HepG2 (cell line): ENCODE measurements at regions not wholly inside any gene's neighbourhood (a gene's known extent, or its start where the extent isn't known, plus 50 kb on each side); places are given as distances from the start of the nearest gene placed in this dataset.

Source experiments
- ATAC-seq: fragments of 200-7000 bp; cut with Tn5 transposase; 3 replicates; pipeline ENCODE4 v1.9.1; 2020; ENCODE audit warnings: mild to moderate bottlenecking, moderate library complexity
- BruUV-seq: library from RNA; stranded (reverse); fragments of 400-500 nt; replicated peaks from 2 replicates; lab custom pipeline; 2021; lab: Mats Ljungman, UMichigan
- CTCF ChIA-PET: fragments of 300-600 bp; formaldehyde crosslinking; extraction: SDS; loops from one replicate; lab custom pipeline; 2021; ENCODE audit warnings: low total read pairs, inconsistent platforms, low intra/inter-chr PET ratio; lab: Yijun Ruan, JAX
- POLR2A ChIA-PET: fragments of 350-600 bp; sonication (Branson Sonifier 250); formaldehyde crosslinking; loops from one replicate; lab custom pipeline; 2020; ENCODE audit warnings: antibody characterized with exemption, inconsistent platforms; lab: Yijun Ruan, JAX
- DNase-seq: peaks from one replicate; pipeline ENCODE4 v3.0.0-alpha.2; 2015; ENCODE audit warnings: low spot score
- FAIRE-seq: peaks from 3 replicates; lab custom pipeline; 2011; peaks lifted over from hg19 to GRCh38; lab: Jason Lieb, UNC
- H2AFZ ChIP-seq: one replicate; pipeline ENCODE4 v1.6.1; 2011; ENCODE audit warnings: low read length, inconsistent platforms
- H3K27ac ChIP-seq: fragments of 300-600 bp; 3 replicates; pipeline ENCODE4 v1.8.0; 2011; ENCODE audit warnings: mixed run types, mild to moderate bottlenecking, mixed read lengths, low read length, inconsistent platforms; ENCODE audit not compliant: insufficient read depth; ENCODE audit errors: extremely low read length
- H3K27me3 ChIP-seq, 2 experiments: fragments of 200-600 bp in 1 of 2; 2 replicates in 1 of 2; 3 replicates in 1 of 2; pipeline versions ENCODE4 v1.6.0 to v1.8.0; 2011; ENCODE audit warnings: low read length in 2 of 2, mild to moderate bottlenecking in 2 of 2, moderate library complexity in 2 of 2, inconsistent platforms in 1 of 2; ENCODE audit not compliant: insufficient read depth in 2 of 2, control insufficient read depth in 1 of 2
- H3K36me3 ChIP-seq, 2 experiments: fragments of 200-600 bp in 1 of 2; replicated peaks in 1 of 2; 2 replicates in 1 of 2; 3 replicates in 1 of 2; pipeline versions ENCODE4 v1.5.1 to v1.8.0; 2011; ENCODE audit warnings: low read length in 2 of 2, inconsistent platforms in 1 of 2; ENCODE audit not compliant: insufficient read depth in 2 of 2, control insufficient read depth in 1 of 2
- H3K4me1 ChIP-seq: 2 replicates; pipeline ENCODE4 v1.5.1; 2012; ENCODE audit warnings: low read length, inconsistent platforms; ENCODE audit not compliant: insufficient read depth
- H3K4me2 ChIP-seq: 2 replicates; pipeline ENCODE4 v1.6.0; 2011; ENCODE audit warnings: low read depth, low read length, inconsistent platforms
- H3K4me3 ChIP-seq, 3 experiments: fragments of 200-600 bp in 1 of 3; sonication (generic), shearing (Covaris generic) in 1 of 3; replicated peaks in 1 of 3; 2 replicates each; pipeline ENCODE4 v1.5.1; 2011 to 2016; ENCODE audit warnings: low read length in 3 of 3, inconsistent platforms in 2 of 3, low read depth in 2 of 3, mild to moderate bottlenecking in 2 of 3, control low read depth in 1 of 3, mixed read lengths in 1 of 3; ENCODE audit not compliant: insufficient read depth in 1 of 3
- H3K79me2 ChIP-seq: one replicate; pipeline ENCODE4 v1.6.1; 2011; ENCODE audit warnings: low read length, inconsistent platforms; ENCODE audit not compliant: insufficient read depth
- H3K9ac ChIP-seq: 2 replicates; pipeline ENCODE4 v1.6.0; 2011; ENCODE audit warnings: mild to moderate bottlenecking, low read depth, low read length, inconsistent platforms; ENCODE audit not compliant: insufficient read depth
- H3K9me3 ChIP-seq: 2 replicates; pipeline ENCODE4 v1.5.1; 2012; ENCODE audit warnings: mild to moderate bottlenecking, low read length
- H4K20me1 ChIP-seq: 2 replicates; pipeline ENCODE4 v1.6.0; 2011; ENCODE audit warnings: inconsistent platforms, mild to moderate bottlenecking, low read length, moderate library complexity; ENCODE audit not compliant: insufficient read depth
- BCLAF1 ChIP-seq: fragments of 450-650 bp; IDR thresholded peaks from 2 replicates; pipeline ENCODE4 v1.6.1; 2017; ENCODE audit warnings: mild to moderate bottlenecking
- ETV6 ChIP-seq: sonication (generic); formaldehyde crosslinking; conservative IDR thresholded peaks from 2 replicates; pipeline ENCODE4 v1.4.0; 2020; ENCODE audit warnings: missing genetic modification reagents
- HOXA9 ChIP-seq: sonication (generic); formaldehyde crosslinking; IDR thresholded peaks from 2 replicates; pipeline ENCODE4 v1.8.1; 2022; ENCODE audit warnings: missing genetic modification reagents, mild to moderate bottlenecking, moderate library complexity, borderline replicate concordance
- MLLT10 ChIP-seq: sonication (generic); formaldehyde crosslinking; IDR thresholded peaks from 2 replicates; pipeline ENCODE4 v1.4.0; 2020; ENCODE audit warnings: missing genetic modification reagents
- PPARG ChIP-seq: conservative IDR thresholded peaks from 2 replicates; pipeline ENCODE4 v1.6.1; 2016; ENCODE audit warnings: missing biosample characterization, missing genetic modification reagents
- SOX6 ChIP-seq, 2 experiments: fragments of 450-650 bp in 1 of 2; sonication (generic) in 1 of 2; formaldehyde crosslinking in 1 of 2; IDR thresholded peaks; 2 replicates each; pipeline versions ENCODE4 v1.4.0 to v1.6.1; 2017 to 2020; ENCODE audit warnings: antibody characterized with exemption in 1 of 2, mild to moderate bottlenecking in 1 of 2, missing genetic modification reagents in 1 of 2
- ZNF350 ChIP-seq: sonication (generic); formaldehyde crosslinking; IDR thresholded peaks from 2 replicates; pipeline ENCODE4 v1.4.0; 2020; ENCODE audit warnings: mild to moderate bottlenecking, low read depth, missing genetic modification reagents, borderline replicate concordance
- WGBS: methylation state at CpG from one replicate; pipeline ENCODE4 v1.1.6; 2017; ENCODE audit warnings: low lambda C conversion rate; 5-methylcytosine and 5-hydroxymethylcytosine counted together
- in situ Hi-C: cut with HindIII; loops from 2 replicates; pipeline ENCODE4 v1.10.0; 2017; ENCODE audit warnings: low pct_unique_long_range_greater_than_20kb; ENCODE audit not compliant: extremely low pct_ligation_motif_present
- intact Hi-C: fragments of 100-400 bp; cut with micrococcal nuclease; formaldehyde crosslinking; loops from one replicate; pipeline ENCODE4 v1.10.0; 2022; ENCODE audit not compliant: unreplicated experiment
- TF ChIP-seq, protein P1 (sequence below): sonication (generic); formaldehyde crosslinking; IDR thresholded peaks from 2 replicates; pipeline ENCODE4 v1.4.0; 2020; ENCODE audit warnings: missing genetic modification reagents

- no peak overlapping the region for H3K27ac ChIP-seq
- CTCF ChIA-PET, result no interaction called here
- intact Hi-C loops, result no loop called here
- TF ChIP-seq PPARG (CRISPR knock-in tag) (no peak), ZNF350 (CRISPR knock-in tag) (no peak), MLLT10 (CRISPR knock-in tag) (no peak), ETV6 (CRISPR knock-in tag) (no peak), BCLAF1 (no peak), SOX6 (IDR thresholded peaks at IDR 0.05) (no peak), SOX6 (CRISPR knock-in tag; IDR thresholded peaks at IDR 0.05) (no peak), HOXA9 (CRISPR knock-in tag) (no peak)
- TF ChIP-seq, protein P1, sequence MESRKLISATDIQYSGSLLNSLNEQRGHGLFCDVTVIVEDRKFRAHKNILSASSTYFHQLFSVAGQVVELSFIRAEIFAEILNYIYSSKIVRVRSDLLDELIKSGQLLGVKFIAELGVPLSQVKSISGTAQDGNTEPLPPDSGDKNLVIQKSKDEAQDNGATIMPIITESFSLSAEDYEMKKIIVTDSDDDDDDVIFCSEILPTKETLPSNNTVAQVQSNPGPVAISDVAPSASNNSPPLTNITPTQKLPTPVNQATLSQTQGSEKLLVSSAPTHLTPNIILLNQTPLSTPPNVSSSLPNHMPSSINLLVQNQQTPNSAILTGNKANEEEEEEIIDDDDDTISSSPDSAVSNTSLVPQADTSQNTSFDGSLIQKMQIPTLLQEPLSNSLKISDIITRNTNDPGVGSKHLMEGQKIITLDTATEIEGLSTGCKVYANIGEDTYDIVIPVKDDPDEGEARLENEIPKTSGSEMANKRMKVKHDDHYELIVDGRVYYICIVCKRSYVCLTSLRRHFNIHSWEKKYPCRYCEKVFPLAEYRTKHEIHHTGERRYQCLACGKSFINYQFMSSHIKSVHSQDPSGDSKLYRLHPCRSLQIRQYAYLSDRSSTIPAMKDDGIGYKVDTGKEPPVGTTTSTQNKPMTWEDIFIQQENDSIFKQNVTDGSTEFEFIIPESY (CRISPR knock-in tag), result no peak
- TF ChIP-seq, all 625 proteins: peak for 0
- no peak overlapping the region for H3K4me3 ChIP-seq
- H3K79me2 ChIP-seq, result no peaks in the 10 kb centered on the region
- 92% methylated on average over 2 of the region's 2 CpGs for WGBS
- no peaks in the 10 kb centered on the region for H3K9me3 ChIP-seq
- in situ Hi-C loops, result no loop called here
- H3K4me1 ChIP-seq, result peaks cover 54% of the 10 kb centered on the region
- H2AFZ ChIP-seq, result no peak overlapping the region
- H3K36me3 ChIP-seq, result no peaks in the 10 kb centered on the region
- POLR2A ChIA-PET, result interaction anchor here (0.6 to 5.2 kb wide), 4 partner anchors 28 to 675 kb away, joined by 3 to 50 read pairs (median 26); partner anchors contain the start of gene DSC2
- DNase-seq (no peak), ATAC-seq (no peak), FAIRE-seq (no peak)
- no TSS peak for BruUV-seq
- no peak overlapping the region for H3K4me2 ChIP-seq
- no peaks in the 10 kb centered on the region for H3K27me3 ChIP-seq
- no peak overlapping the region for H3K9ac ChIP-seq
- no peaks in the 10 kb centered on the region for H4K20me1 ChIP-seq
Observed at GRCh38 chr18:31246460-31246859, 71.5 kb upstream of the DSG1 start.
